K562 (cell line): ENCODE measurements at regions not wholly inside any gene's neighbourhood (a gene's known extent, or its start where the extent isn't known, plus 50 kb on each side); places are given as distances from the start of the nearest gene placed in this dataset.

Experiments used
- ATAC-seq: fragments of 200-7000 bp; cut with Tn5 transposase; 3 replicates; pipeline ENCODE4 v1.9.1; 2020; ENCODE audit warnings: moderate library complexity
- BruUV-seq: library from RNA; stranded (reverse); fragments of 400-500 nt; replicated peaks from 2 replicates; lab custom pipeline; 2021; lab: Mats Ljungman, UMichigan
- CTCF ChIA-PET: fragments of 300-600 bp; formaldehyde crosslinking; extraction: SDS; loops from one replicate; lab custom pipeline; 2021; ENCODE audit warnings: low intra/inter-chr PET ratio; lab: Yijun Ruan, JAX
- POLR2A ChIA-PET: fragments of 300-600, 350-650 bp; sonication (Branson Sonifier 250); formaldehyde crosslinking; extraction: SDS; loops from one replicate; lab custom pipeline; 2021; ENCODE audit warnings: antibody characterized with exemption, inconsistent platforms; lab: Yijun Ruan, JAX
- DNase-seq, 4 experiments: peaks; one replicate each; pipeline versions ENCODE4 v3.0.0 to v3.0.0-alpha.2; 2011 to 2018; ENCODE audit warnings: low spot score in 3 of 4, mixed read lengths in 3 of 4; ENCODE audit errors: extremely low read depth in 1 of 4
- FAIRE-seq: peaks from 2 replicates; lab custom pipeline; 2011; peaks lifted over from hg19 to GRCh38; lab: Jason Lieb, UNC
- H2AFZ ChIP-seq: 2 replicates; pipeline ENCODE4 v1.6.0; 2011; ENCODE audit warnings: low read depth, low read length, control low read depth, inconsistent platforms
- H3K27ac ChIP-seq: fragments of 200-600 bp; 3 replicates; pipeline ENCODE4 v1.8.0; 2011; ENCODE audit warnings: low read depth, mild to moderate bottlenecking, control low read depth, inconsistent platforms, low read length, moderate library complexity, mixed read lengths; ENCODE audit errors: extremely low read depth
- H3K27me3 ChIP-seq, 2 experiments: fragments of 300-600 bp in 1 of 2; 2 replicates in 1 of 2; 3 replicates in 1 of 2; pipeline versions ENCODE4 v1.6.0 to v1.8.0; 2011; ENCODE audit warnings: inconsistent platforms in 2 of 2, low read length in 2 of 2, mild to moderate bottlenecking in 1 of 2, mixed read lengths in 1 of 2, moderate library complexity in 1 of 2; ENCODE audit not compliant: control insufficient read depth in 2 of 2, insufficient read depth in 2 of 2
- H3K36me3 ChIP-seq: fragments of 300-600 bp; 3 replicates; pipeline ENCODE4 v1.8.0; 2011; ENCODE audit warnings: mild to moderate bottlenecking, low read length, inconsistent platforms; ENCODE audit not compliant: control insufficient read depth, insufficient read depth
- H3K4me1 ChIP-seq, 2 experiments: fragments of 200-600 bp in 1 of 2; replicated peaks in 1 of 2; 2 replicates in 1 of 2; 3 replicates in 1 of 2; pipeline versions ENCODE4 v1.5.1 to v1.8.0; 2011; ENCODE audit warnings: inconsistent platforms in 2 of 2, low read length in 2 of 2, mild to moderate bottlenecking in 1 of 2, mixed read lengths in 1 of 2, moderate library complexity in 1 of 2; ENCODE audit not compliant: control insufficient read depth in 2 of 2, insufficient read depth in 2 of 2
- H3K4me2 ChIP-seq: 2 replicates; pipeline ENCODE4 v1.6.1; 2011; ENCODE audit warnings: low read length, control low read depth, inconsistent platforms, mixed read lengths; ENCODE audit not compliant: insufficient read depth
- H3K4me3 ChIP-seq: fragments of 200-600 bp; sonication (generic), shearing (Covaris generic); 2 replicates; pipeline ENCODE4 v1.5.1; 2016; ENCODE audit warnings: control low read depth, inconsistent platforms
- H3K79me2 ChIP-seq: fragments of 200-600 bp; 3 replicates; pipeline ENCODE4 v1.8.0; 2011; ENCODE audit warnings: low read length, inconsistent platforms; ENCODE audit not compliant: control insufficient read depth, insufficient read depth
- H3K9ac ChIP-seq, 2 experiments: 2 replicates each; pipeline versions ENCODE4 v1.6.0 to v1.6.1; 2011; ENCODE audit warnings: low read depth in 2 of 2, low read length in 2 of 2, control low read depth in 1 of 2, inconsistent platforms in 1 of 2, mild to moderate bottlenecking in 1 of 2, mixed read lengths in 1 of 2; ENCODE audit not compliant: insufficient read depth in 1 of 2
- H3K9me1 ChIP-seq: one replicate; pipeline ENCODE4 v1.6.0; 2011; ENCODE audit warnings: inconsistent platforms, mild to moderate bottlenecking, low read length, moderate library complexity; ENCODE audit not compliant: control insufficient read depth, insufficient read depth
- H3K9me3 ChIP-seq: replicated peaks from 2 replicates; pipeline ENCODE4 v1.5.1; 2011; ENCODE audit warnings: low read depth, low read length, inconsistent platforms; ENCODE audit not compliant: control insufficient read depth, insufficient read depth
- H4K20me1 ChIP-seq: replicated peaks from 2 replicates; pipeline ENCODE4 v1.6.1; 2011; ENCODE audit warnings: low read length, inconsistent platforms, mixed read lengths; ENCODE audit not compliant: control insufficient read depth, insufficient read depth
- BRF2 ChIP-seq: IDR thresholded peaks from 3 replicates; pipeline ENCODE4 v1.6.1; 2011; ENCODE audit warnings: borderline replicate concordance, mild to moderate bottlenecking; ENCODE audit not compliant: insufficient read length, insufficient read depth
- CBFA2T2 ChIP-seq: fragments of 450-650 bp; conservative IDR thresholded peaks from 2 replicates; pipeline ENCODE4 v1.6.1; 2017; ENCODE audit warnings: mild to moderate bottlenecking
- ETS2 ChIP-seq: IDR thresholded peaks from 2 replicates; pipeline ENCODE4 v1.6.1; 2016; ENCODE audit warnings: borderline replicate concordance, missing genetic modification characterization, mild to moderate bottlenecking, moderate library complexity, missing compliant biosample characterization; ENCODE audit not compliant: poor library complexity, severe bottlenecking
- ETV1 ChIP-seq: fragments of 450-650 bp; conservative IDR thresholded peaks from 2 replicates; pipeline ENCODE4 v1.6.1; 2016; ENCODE audit warnings: missing genetic modification characterization, control low read depth, low read depth, missing compliant biosample characterization
- GTF2E2 ChIP-seq: fragments of 200-800 bp; sonication (Bioruptor generic); IDR thresholded peaks from 2 replicates; pipeline ENCODE4 v1.6.1; 2016; ENCODE audit warnings: missing genetic modification characterization, missing compliant biosample characterization
- HDAC1 ChIP-seq, 2 experiments: fragments of 450-650 bp; IDR thresholded peaks; 2 replicates each; pipeline ENCODE4 v1.6.1; 2016 to 2017; ENCODE audit warnings: inconsistent platforms in 1 of 2, mild to moderate bottlenecking in 1 of 2, moderate library complexity in 1 of 2
- HMGN3 ChIP-seq: IDR thresholded peaks from 2 replicates; pipeline ENCODE4 v1.6.1; 2011; ENCODE audit warnings: borderline replicate concordance, low read depth, mild to moderate bottlenecking, mixed read lengths, low read length; ENCODE audit not compliant: insufficient read length; ENCODE audit errors: extremely low read depth
- HNRNPH1 ChIP-seq: fragments of 200-400 bp; formaldehyde crosslinking; optimal IDR thresholded peaks from 2 replicates; pipeline ENCODE3; 2017; ENCODE audit warnings: low read depth, mild to moderate bottlenecking, low read length, moderate library complexity
- NFE2L1 ChIP-seq: fragments of 450-650 bp; IDR thresholded peaks from 2 replicates; pipeline ENCODE4 v1.6.1; 2016; ENCODE audit warnings: missing genetic modification characterization, low read depth, mild to moderate bottlenecking, missing compliant biosample characterization, moderate library complexity, borderline replicate concordance
- NR2F6 ChIP-seq: fragments of 450-650 bp; formaldehyde crosslinking; IDR thresholded peaks from 2 replicates; pipeline ENCODE4 v1.4.0; 2020; ENCODE audit warnings: mild to moderate bottlenecking
- RAD21 ChIP-seq, 2 experiments: fragments of 250-450 bp in 1 of 2; fragments of 450-650 bp in 1 of 2; sonication (Bioruptor Pico) in 1 of 2; formaldehyde crosslinking in 1 of 2; IDR thresholded peaks in 1 of 2; conservative IDR thresholded peaks in 1 of 2; 2 replicates each; pipeline versions ENCODE4 v1.4.0 to v1.8.0; 2020 to 2022; ENCODE audit warnings: mild to moderate bottlenecking in 2 of 2, moderate library complexity in 1 of 2
- RBM22 ChIP-seq: fragments of 200-400 bp; formaldehyde crosslinking; IDR thresholded peaks from 2 replicates; pipeline ENCODE4 v1.6.1; 2018; ENCODE audit warnings: low read length, low read depth; ENCODE audit not compliant: poor library complexity, severe bottlenecking
- ZNF133 ChIP-seq: fragments of 250-450 bp; sonication (Bioruptor Pico); IDR thresholded peaks from 2 replicates; pipeline ENCODE4 v1.4.0; 2020; ENCODE audit warnings: mild to moderate bottlenecking
- WGBS: fragments of 100-300 bp; shearing (Covaris generic); methylation state at CpG from one replicate; pipeline ENCODE4 v1.1.6; 2016; ENCODE audit warnings: low coverage, mixed read lengths; ENCODE audit not compliant: insufficient coverage; ENCODE audit errors: missing lambda C conversion rate; 5-methylcytosine and 5-hydroxymethylcytosine counted together
- in situ Hi-C: fragments of 300-500 bp; cut with MboI; formaldehyde crosslinking; loops from 4 replicates; pipeline ENCODE4 v1.15.0; 2018; ENCODE audit warnings: inconsistent platforms, mixed read lengths
- intact Hi-C: fragments of 100-400 bp; cut with micrococcal nuclease; formaldehyde crosslinking; loops from 2 replicates; pipeline ENCODE4 v1.14.2; 2022
- TF ChIP-seq, protein P1 (sequence below): sonication (generic); formaldehyde crosslinking; IDR thresholded peaks from 2 replicates; pipeline ENCODE4 v1.8.0; 2022; ENCODE audit warnings: mild to moderate bottlenecking, missing genetic modification reagents
- TF ChIP-seq, protein P2 (sequence below): sonication (generic); formaldehyde crosslinking; IDR thresholded peaks from 2 replicates; pipeline ENCODE4 v1.9.0; 2022; ENCODE audit warnings: mild to moderate bottlenecking, missing genetic modification reagents
- TF ChIP-seq, protein P3 (sequence below): fragments of 200-400 bp; formaldehyde crosslinking; IDR thresholded peaks from 2 replicates; pipeline ENCODE4 v1.6.1; 2017; ENCODE audit warnings: mild to moderate bottlenecking, low read depth, low read length, moderate library complexity

DNA sequence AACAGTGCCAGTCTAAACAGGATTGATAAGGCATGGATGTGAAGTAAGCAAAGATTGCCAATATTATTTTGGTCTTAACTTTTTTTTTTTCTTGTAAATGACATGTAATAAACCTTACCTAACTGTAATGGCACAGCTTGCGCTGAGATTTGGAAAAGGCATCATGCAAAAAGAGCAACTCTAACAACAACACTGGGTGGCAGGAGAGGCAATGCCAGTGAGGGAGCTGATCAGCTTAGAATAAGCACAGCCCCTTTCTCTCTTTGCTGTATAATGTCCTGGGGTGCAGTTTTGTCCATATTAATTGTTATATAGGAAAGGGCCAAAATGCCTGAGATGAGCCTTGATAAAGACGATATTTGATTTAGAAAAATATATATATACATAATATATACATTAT, 1589.7 kb upstream of the FLRT2 start (continued):
- TF ChIP-seq, protein P1, sequence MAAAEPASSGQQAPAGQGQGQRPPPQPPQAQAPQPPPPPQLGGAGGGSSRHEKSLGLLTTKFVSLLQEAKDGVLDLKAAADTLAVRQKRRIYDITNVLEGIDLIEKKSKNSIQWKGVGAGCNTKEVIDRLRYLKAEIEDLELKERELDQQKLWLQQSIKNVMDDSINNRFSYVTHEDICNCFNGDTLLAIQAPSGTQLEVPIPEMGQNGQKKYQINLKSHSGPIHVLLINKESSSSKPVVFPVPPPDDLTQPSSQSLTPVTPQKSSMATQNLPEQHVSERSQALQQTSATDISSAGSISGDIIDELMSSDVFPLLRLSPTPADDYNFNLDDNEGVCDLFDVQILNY (CRISPR knock-in tag): no peak
- no peak for TF ChIP-seq CBFA2T2
- no peak for TF ChIP-seq NR2F6 (CRISPR knock-in tag)
- no peak for TF ChIP-seq RBM22
- TF ChIP-seq, protein P2, sequence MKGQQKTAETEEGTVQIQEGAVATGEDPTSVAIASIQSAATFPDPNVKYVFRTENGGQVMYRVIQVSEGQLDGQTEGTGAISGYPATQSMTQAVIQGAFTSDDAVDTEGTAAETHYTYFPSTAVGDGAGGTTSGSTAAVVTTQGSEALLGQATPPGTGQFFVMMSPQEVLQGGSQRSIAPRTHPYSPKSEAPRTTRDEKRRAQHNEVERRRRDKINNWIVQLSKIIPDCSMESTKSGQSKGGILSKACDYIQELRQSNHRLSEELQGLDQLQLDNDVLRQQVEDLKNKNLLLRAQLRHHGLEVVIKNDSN (CRISPR knock-in tag): no peak

- Histone ChIP-seq H3K36me3 (no peaks in the 10 kb centered on the region), H3K9me3 (no peaks in the 10 kb centered on the region), H2AFZ (no peak overlapping the region), H4K20me1 (no peaks in the 10 kb centered on the region), H3K9me1 (no peaks in the 10 kb centered on the region), H3K4me2 (no peak overlapping the region), H3K4me3 (no peak overlapping the region), H3K79me2 (no peaks in the 10 kb centered on the region), H3K4me1 (no peaks in the 10 kb centered on the region), H3K27ac (no peak overlapping the region), H3K9ac (no peak overlapping the region), H3K27me3 (no peaks in the 10 kb centered on the region)
- ChIA-PET CTCF (no interaction called here), POLR2A (no interaction called here)
- no TSS peak for BruUV-seq
- DNase-seq (no peak), FAIRE-seq (no peak), ATAC-seq (no peak)
- in situ Hi-C loops (no loop called here), intact Hi-C loops (no loop called here)
- WGBS: 0% methylated on average over 1 of the region's 1 CpG
- no peak for TF ChIP-seq HNRNPH1
- TF ChIP-seq RAD21 (CRISPR knock-in tag; conservative IDR thresholded peaks at IDR 0.05 in 1 of 2, IDR thresholded peaks at IDR 0.05 in 1 of 2): no peak
- TF ChIP-seq ETV1 (tag): no peak
- no peak for TF ChIP-seq HDAC1 (IDR thresholded peaks at IDR 0.05)
- no peak for TF ChIP-seq ZNF133 (CRISPR knock-in tag)
- TF ChIP-seq, protein P3, sequence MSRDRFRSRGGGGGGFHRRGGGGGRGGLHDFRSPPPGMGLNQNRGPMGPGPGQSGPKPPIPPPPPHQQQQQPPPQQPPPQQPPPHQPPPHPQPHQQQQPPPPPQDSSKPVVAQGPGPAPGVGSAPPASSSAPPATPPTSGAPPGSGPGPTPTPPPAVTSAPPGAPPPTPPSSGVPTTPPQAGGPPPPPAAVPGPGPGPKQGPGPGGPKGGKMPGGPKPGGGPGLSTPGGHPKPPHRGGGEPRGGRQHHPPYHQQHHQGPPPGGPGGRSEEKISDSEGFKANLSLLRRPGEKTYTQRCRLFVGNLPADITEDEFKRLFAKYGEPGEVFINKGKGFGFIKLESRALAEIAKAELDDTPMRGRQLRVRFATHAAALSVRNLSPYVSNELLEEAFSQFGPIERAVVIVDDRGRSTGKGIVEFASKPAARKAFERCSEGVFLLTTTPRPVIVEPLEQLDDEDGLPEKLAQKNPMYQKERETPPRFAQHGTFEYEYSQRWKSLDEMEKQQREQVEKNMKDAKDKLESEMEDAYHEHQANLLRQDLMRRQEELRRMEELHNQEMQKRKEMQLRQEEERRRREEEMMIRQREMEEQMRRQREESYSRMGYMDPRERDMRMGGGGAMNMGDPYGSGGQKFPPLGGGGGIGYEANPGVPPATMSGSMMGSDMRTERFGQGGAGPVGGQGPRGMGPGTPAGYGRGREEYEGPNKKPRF: no peak
- TF ChIP-seq BRF2: no peak
- no peak for TF ChIP-seq HMGN3
- no peak for TF ChIP-seq GTF2E2 (tag)
- no peak for TF ChIP-seq NFE2L1 (tag)
- no peak for TF ChIP-seq ETS2 (tag)
These were observed 1571.6 kb upstream of the FLRT2 start for GRCh38 chr14:83958359-83958758.
